ENCODE measurements at regions not wholly inside any gene's neighbourhood (a gene's known extent, or its start where the extent isn't known, plus 50 kb on each side); places are given as distances from the start of the nearest gene placed in this dataset.

DNA sequence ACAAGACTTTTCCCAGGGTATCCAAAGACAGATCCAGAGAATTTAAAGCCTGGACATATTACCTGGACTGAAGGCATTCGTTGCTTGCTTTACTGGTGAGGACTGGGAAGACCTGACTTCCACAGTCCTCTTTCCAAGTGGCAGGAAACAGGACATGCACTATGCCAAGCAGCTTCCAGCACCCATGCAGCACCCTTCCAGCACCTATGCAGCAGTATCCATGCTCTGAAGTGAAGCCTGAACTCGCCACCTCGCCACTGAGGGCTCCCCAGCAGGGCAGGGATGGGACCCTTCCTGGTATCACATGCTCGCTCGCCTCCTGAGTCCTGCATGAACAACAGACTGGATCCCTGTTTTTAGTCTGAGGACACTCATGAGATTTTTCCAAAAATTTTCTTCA lies 189.9 kb upstream of the KLF14 start:
- POLR2A ChIA-PET = interaction anchor here (1.0 to 7.2 kb wide), 5 partner anchors 8 to 55 kb away, joined by 3 to 71 read pairs (median 39); no protein-coding TSS in a partner anchor

DNA sequence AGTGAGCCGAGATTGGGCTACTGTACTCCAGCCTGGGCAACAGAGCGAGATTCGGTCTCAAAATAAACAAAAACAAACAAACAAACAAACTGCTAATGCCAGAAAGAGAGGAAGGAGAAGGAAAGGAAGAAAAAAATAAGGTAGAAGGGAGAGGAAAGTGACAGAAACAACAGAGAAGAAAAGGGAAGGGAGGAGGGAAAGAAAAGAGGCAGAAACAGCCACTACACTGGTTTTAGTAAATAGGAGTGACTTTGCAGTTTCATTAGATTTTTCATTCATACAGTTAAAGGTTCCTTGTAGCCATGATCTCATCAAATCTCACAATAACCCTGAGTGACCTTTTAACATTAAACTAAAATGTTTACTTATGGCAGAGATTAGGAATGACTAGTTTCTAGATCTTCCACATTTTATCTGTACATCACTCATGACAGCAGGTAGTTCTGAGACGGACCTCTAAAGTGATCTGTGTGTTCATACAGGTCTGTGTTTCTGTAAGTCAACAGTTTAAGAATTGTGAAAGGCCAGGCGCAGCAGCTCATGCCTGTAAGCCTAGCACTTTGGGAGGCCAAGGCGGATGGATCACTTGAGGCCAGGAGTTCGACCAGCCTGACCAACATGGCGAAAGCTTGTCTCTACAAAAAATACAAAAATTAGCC lies 191.3 kb upstream of the KLF14 start:
- H3K4me1 Mint-ChIP-seq (ENCODE audit: insufficient read depth, unreplicated experiment) = peaks cover 37% of the 10 kb centered on the region
- intact Hi-C loops (cut with micrococcal nuclease) = no loop called here
- H3K27ac Mint-ChIP-seq (ENCODE audit: low read depth, unreplicated experiment) = peak overlapping the region; percentile 83
- H3K9me3 Mint-ChIP-seq (ENCODE audit: unreplicated experiment) = no peaks in the 10 kb centered on the region
- no TSS peak for BruUV-seq (replicated peaks)
- CTCF ChIA-PET = interaction anchor here (1.2 to 4.3 kb wide), 2 partner anchors 14 to 28 kb away, joined by 3 to 26 read pairs; no protein-coding TSS in a partner anchor
- H3K4me3 Mint-ChIP-seq (ENCODE audit: unreplicated experiment) = no peak overlapping the region
- H3K36me3 Mint-ChIP-seq (ENCODE audit: insufficient read depth, unreplicated experiment) = peaks cover 68% of the 10 kb centered on the region
- TF ChIP-seq, protein P1, sequence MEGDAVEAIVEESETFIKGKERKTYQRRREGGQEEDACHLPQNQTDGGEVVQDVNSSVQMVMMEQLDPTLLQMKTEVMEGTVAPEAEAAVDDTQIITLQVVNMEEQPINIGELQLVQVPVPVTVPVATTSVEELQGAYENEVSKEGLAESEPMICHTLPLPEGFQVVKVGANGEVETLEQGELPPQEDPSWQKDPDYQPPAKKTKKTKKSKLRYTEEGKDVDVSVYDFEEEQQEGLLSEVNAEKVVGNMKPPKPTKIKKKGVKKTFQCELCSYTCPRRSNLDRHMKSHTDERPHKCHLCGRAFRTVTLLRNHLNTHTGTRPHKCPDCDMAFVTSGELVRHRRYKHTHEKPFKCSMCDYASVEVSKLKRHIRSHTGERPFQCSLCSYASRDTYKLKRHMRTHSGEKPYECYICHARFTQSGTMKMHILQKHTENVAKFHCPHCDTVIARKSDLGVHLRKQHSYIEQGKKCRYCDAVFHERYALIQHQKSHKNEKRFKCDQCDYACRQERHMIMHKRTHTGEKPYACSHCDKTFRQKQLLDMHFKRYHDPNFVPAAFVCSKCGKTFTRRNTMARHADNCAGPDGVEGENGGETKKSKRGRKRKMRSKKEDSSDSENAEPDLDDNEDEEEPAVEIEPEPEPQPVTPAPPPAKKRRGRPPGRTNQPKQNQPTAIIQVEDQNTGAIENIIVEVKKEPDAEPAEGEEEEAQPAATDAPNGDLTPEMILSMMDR (IDR thresholded peaks at IDR 0.05; ENCODE audit: unreplicated experiment) = no peak
- no peaks in the 10 kb centered on the region for H3K27me3 Mint-ChIP-seq (ENCODE audit: insufficient read depth, unreplicated experiment)
- no peak for DNase-seq (ENCODE audit: unreplicated experiment)
- POLR2A ChIA-PET = interaction anchor here (0.7 to 7.2 kb wide), 2 partner anchors 14 to 188 kb away, joined by 4 to 71 read pairs; no protein-coding TSS in a partner anchor

More for the DNA sequence above, 189.9 kb upstream of the KLF14 start:
- BruUV-seq (replicated peaks) = no TSS peak
- Mint-ChIP-seq H3K4me1 (ENCODE audit: insufficient read depth, unreplicated experiment) (peaks cover 43% of the 10 kb centered on the region), H3K4me3 (ENCODE audit: unreplicated experiment) (no peak overlapping the region), H3K9me3 (ENCODE audit: unreplicated experiment) (no peaks in the 10 kb centered on the region), H3K36me3 (ENCODE audit: insufficient read depth, unreplicated experiment) (peaks cover 72% of the 10 kb centered on the region), H3K27me3 (ENCODE audit: insufficient read depth, unreplicated experiment) (no peaks in the 10 kb centered on the region), H3K27ac (ENCODE audit: low read depth, unreplicated experiment) (peak overlapping the region; percentile 83)
- CTCF ChIA-PET = interaction anchor here (1.7 to 4.3 kb wide), 3 partner anchors 9 to 27 kb away, joined by 3 to 26 read pairs (median 9); no protein-coding TSS in a partner anchor
- intact Hi-C loops (cut with micrococcal nuclease) = no loop called here
- TF ChIP-seq, protein P1 (IDR thresholded peaks at IDR 0.05; ENCODE audit: unreplicated experiment) = no peak
- DNase-seq (ENCODE audit: unreplicated experiment) = no peak

DNA sequence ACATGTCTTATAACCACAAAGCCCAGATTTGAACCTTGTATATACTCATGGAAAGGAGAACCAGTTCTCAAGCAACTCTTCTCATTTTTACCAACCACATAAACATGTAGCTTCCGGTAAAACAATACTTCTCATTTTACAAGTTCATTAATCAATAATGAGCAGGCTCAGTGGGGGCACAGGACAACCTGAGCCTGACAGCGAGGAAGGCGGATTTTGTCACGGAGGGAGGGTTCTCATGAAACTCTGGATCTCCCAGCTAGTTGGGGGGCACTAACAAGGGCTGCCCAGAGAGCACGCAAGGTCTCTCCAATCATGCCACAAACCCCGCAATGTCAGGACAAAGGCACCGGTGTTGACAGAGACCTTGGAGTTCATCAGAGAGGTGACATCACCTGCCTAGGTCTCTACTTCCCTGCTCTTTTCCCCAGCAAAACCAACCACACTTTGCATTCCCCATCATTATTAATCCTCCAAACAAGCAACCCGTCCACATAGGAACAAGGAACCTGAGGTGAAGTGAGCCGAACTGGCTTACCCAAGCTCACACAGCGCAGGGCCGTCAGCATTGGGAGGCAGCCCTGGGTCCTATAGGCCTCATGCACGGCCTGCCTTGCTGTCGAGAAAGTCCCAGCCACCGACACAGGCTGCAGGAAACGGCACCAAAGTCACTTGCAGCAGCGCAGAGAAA lies 192.1 kb upstream of the KLF14 start:
- ChIA-PET CTCF (interaction anchor here (1.1 to 1.2 kb wide), 2 partner anchors 15 to 29 kb away, joined by 3 to 4 read pairs; no protein-coding TSS in a partner anchor), POLR2A (interaction anchor here (0.7 to 7.2 kb wide), 2 partner anchors 14 to 187 kb away, joined by 4 to 71 read pairs; no protein-coding TSS in a partner anchor)
- Mint-ChIP-seq H3K9me3 (ENCODE audit: unreplicated experiment) (no peaks in the 10 kb centered on the region), H3K27ac (ENCODE audit: low read depth, unreplicated experiment) (peak overlapping the region; percentile 83), H3K36me3 (ENCODE audit: insufficient read depth, unreplicated experiment) (peaks cover 68% of the 10 kb centered on the region), H3K27me3 (ENCODE audit: insufficient read depth, unreplicated experiment) (no peaks in the 10 kb centered on the region), H3K4me3 (ENCODE audit: unreplicated experiment) (no peak overlapping the region), H3K4me1 (ENCODE audit: insufficient read depth, unreplicated experiment) (peaks cover 43% of the 10 kb centered on the region)
- BruUV-seq (replicated peaks) = no TSS peak
- TF ChIP-seq, protein P1 (IDR thresholded peaks at IDR 0.05; ENCODE audit: unreplicated experiment) = no peak
- intact Hi-C loops (cut with micrococcal nuclease) = no loop called here
- DNase-seq (ENCODE audit: unreplicated experiment) = no peak

DNA sequence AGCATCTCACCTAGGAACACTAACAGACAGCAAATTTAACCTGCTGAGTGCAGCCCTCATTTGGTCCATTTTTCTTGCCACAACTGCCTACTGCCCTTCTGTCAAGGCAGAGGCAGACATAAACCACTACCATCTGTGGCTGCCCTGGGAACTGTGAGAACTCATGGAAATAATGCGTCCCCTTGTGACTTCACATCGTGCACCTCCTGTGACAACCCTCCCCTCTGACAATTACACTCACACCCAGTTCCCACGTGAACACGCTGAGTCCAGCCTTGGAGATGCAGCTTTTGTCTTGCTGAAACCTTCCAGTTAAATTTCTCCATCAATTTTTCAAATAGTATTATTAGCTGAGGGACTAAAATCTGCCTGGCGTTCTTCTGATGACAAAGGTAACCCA lies 193.1 kb upstream of the KLF14 start:
- no TSS peak for BruUV-seq (replicated peaks)
- H3K36me3 Mint-ChIP-seq (ENCODE audit: insufficient read depth, unreplicated experiment) = peaks cover 74% of the 10 kb centered on the region
- POLR2A ChIA-PET = interaction anchor here (7.2 kb wide), 1 partner anchor 13 kb away, joined by 71 read pairs; no protein-coding TSS in a partner anchor
- TF ChIP-seq, protein P1 (IDR thresholded peaks at IDR 0.05; ENCODE audit: unreplicated experiment) = no peak
- H3K4me3 Mint-ChIP-seq (ENCODE audit: unreplicated experiment) = no peak overlapping the region
- DNase-seq (ENCODE audit: unreplicated experiment) = no peak
- no peaks in the 10 kb centered on the region for H3K27me3 Mint-ChIP-seq (ENCODE audit: insufficient read depth, unreplicated experiment)
- intact Hi-C loops (cut with micrococcal nuclease) = no loop called here
- CTCF ChIA-PET = interaction anchor here (0.5 to 1.0 kb wide), 3 partner anchors 10 to 649 kb away, joined by 3 to 6 read pairs (median 3); no protein-coding TSS in a partner anchor
- H3K9me3 Mint-ChIP-seq (ENCODE audit: unreplicated experiment) = no peaks in the 10 kb centered on the region
- no peak overlapping the region for H3K27ac Mint-ChIP-seq (ENCODE audit: low read depth, unreplicated experiment)
- peaks cover 49% of the 10 kb centered on the region for H3K4me1 Mint-ChIP-seq (ENCODE audit: insufficient read depth, unreplicated experiment)
